GM23338 (cell line): ENCODE measurements at regions not wholly inside any gene's neighbourhood (a gene's known extent, or its start where the extent isn't known, plus 50 kb on each side); places are given as distances from the start of the nearest gene placed in this dataset.

ENCODE experiments used
- ATAC-seq: fragments of 200-7000 bp; cut with Tn5 transposase; 3 replicates; pipeline ENCODE4 v1.9.1; 2020
- DNase-seq: peaks from one replicate; pipeline ENCODE4 v3.0.0-alpha.2; 2015; ENCODE audit warnings: low spot score
- H2AFZ ChIP-seq: fragments of 200-600 bp; sonication (generic); 2 replicates; pipeline ENCODE4 v1.8.0; 2016; ENCODE audit warnings: antibody characterized with exemption, mild to moderate bottlenecking, moderate library complexity
- H3F3A ChIP-seq: fragments of 200-600 bp; sonication (generic); replicated peaks from 2 replicates; pipeline ENCODE4 v1.8.0; 2017; ENCODE audit warnings: antibody characterized with exemption, mixed run types, low read depth
- H3K27ac ChIP-seq: fragments of 200-600 bp; sonication (generic); 2 replicates; pipeline ENCODE4 v1.6.1; 2016; ENCODE audit warnings: low read depth
- H3K27me3 ChIP-seq: fragments of 200-600 bp; sonication (generic); 2 replicates; pipeline ENCODE4 v1.8.0; 2016; ENCODE audit warnings: mild to moderate bottlenecking, mixed run types, moderate library complexity; ENCODE audit not compliant: insufficient read depth
- H3K36me3 ChIP-seq: fragments of 200-600 bp; sonication (generic); 2 replicates; pipeline ENCODE4 v1.8.0; 2016; ENCODE audit warnings: mild to moderate bottlenecking; ENCODE audit not compliant: insufficient read depth
- H3K4me1 ChIP-seq: fragments of 200-600 bp; sonication (generic); 2 replicates; pipeline ENCODE4 v1.8.0; 2016; ENCODE audit warnings: mild to moderate bottlenecking, moderate library complexity; ENCODE audit not compliant: insufficient read depth
- H3K4me2 ChIP-seq: fragments of 200-600 bp; sonication (generic); 2 replicates; pipeline ENCODE4 v1.7.1; 2017; ENCODE audit warnings: mixed run types
- H3K4me3 ChIP-seq: fragments of 200-600 bp; sonication (generic); 2 replicates; pipeline ENCODE4 v1.6.1; 2016; ENCODE audit warnings: mixed run types
- H3K79me2 ChIP-seq: fragments of 200-600 bp; sonication (generic); replicated peaks from 2 replicates; pipeline ENCODE4 v1.8.0; 2017; ENCODE audit warnings: mild to moderate bottlenecking; ENCODE audit not compliant: insufficient read depth
- H3K9me2 ChIP-seq: fragments of 200-600 bp; sonication (generic); 2 replicates; pipeline ENCODE4 v1.8.0; 2017; ENCODE audit not compliant: insufficient read depth
- H4K20me1 ChIP-seq: fragments of 200-600 bp; sonication (generic); replicated peaks from 2 replicates; pipeline ENCODE4 v1.8.0; 2017; ENCODE audit warnings: mild to moderate bottlenecking; ENCODE audit not compliant: insufficient read depth
- H3K27ac Mint-ChIP-seq: 2 replicates; pipeline ENCODE4 v1.8.0; 2020; ENCODE audit warnings: inconsistent platforms, mild to moderate bottlenecking, moderate library complexity, mixed read lengths
- H3K27me3 Mint-ChIP-seq: 3 replicates; pipeline ENCODE4 v1.8.0; 2022; ENCODE audit warnings: low read depth, mild to moderate bottlenecking, moderate library complexity, mixed read lengths, inconsistent platforms; ENCODE audit not compliant: insufficient read depth, poor library complexity
- H3K36me3 Mint-ChIP-seq: 3 replicates; pipeline ENCODE4 v1.8.0; 2021; ENCODE audit warnings: low read depth, mild to moderate bottlenecking, inconsistent platforms, moderate library complexity, mixed read lengths
- H3K4me1 Mint-ChIP-seq: 3 replicates; pipeline ENCODE4 v1.8.0; 2020; ENCODE audit warnings: mild to moderate bottlenecking, inconsistent platforms, mixed read lengths
- H3K4me3 Mint-ChIP-seq: 3 replicates; pipeline ENCODE4 v1.8.0; 2021; ENCODE audit warnings: moderate library complexity, mild to moderate bottlenecking, inconsistent platforms, mixed read lengths
- H3K9me3 Mint-ChIP-seq: 3 replicates; pipeline ENCODE4 v1.8.0; 2020; ENCODE audit warnings: moderate library complexity, mild to moderate bottlenecking, inconsistent platforms, mixed read lengths
- CREB1 ChIP-seq: fragments of 250-450 bp; sonication (Bioruptor Pico); IDR thresholded peaks from 2 replicates; pipeline ENCODE4 v1.5.0; 2020; ENCODE audit warnings: low read depth, mild to moderate bottlenecking, moderate library complexity
- CTCF ChIP-seq, 2 experiments: fragments of 200-600 bp in 1 of 2; sonication (generic) in 1 of 2; conservative IDR thresholded peaks; 2 replicates each; pipeline versions ENCODE4 v1.5.1 to v1.6.1; 2016 to 2017; ENCODE audit warnings: antibody characterized with exemption in 2 of 2, low read depth in 2 of 2, mild to moderate bottlenecking in 2 of 2, moderate library complexity in 1 of 2
- EZH2 ChIP-seq: fragments of 200-600 bp; sonication (generic); IDR thresholded peaks from one replicate; pipeline ENCODE4 v1.8.0; 2017; ENCODE audit warnings: antibody characterized with exemption, mild to moderate bottlenecking, low read depth; ENCODE audit not compliant: unreplicated experiment
- JUNB ChIP-seq: IDR thresholded peaks from one replicate; pipeline ENCODE4 v1.6.1; 2016; ENCODE audit warnings: antibody characterized with exemption; ENCODE audit not compliant: unreplicated experiment
- NANOG ChIP-seq: IDR thresholded peaks from 2 replicates; pipeline ENCODE4 v1.6.1; 2016; ENCODE audit warnings: antibody characterized with exemption, borderline replicate concordance
- ZNF114 ChIP-seq: fragments of 250-450 bp; sonication (Bioruptor Pico); IDR thresholded peaks from 2 replicates; pipeline ENCODE4 v1.5.0; 2020; ENCODE audit warnings: mild to moderate bottlenecking, moderate library complexity
- ZNF462 ChIP-seq: fragments of 250-450 bp; sonication (Bioruptor Pico); IDR thresholded peaks from 2 replicates; pipeline ENCODE4 v1.5.0; 2020; ENCODE audit warnings: mild to moderate bottlenecking, moderate library complexity

- peaks cover 3% of the 10 kb centered on the region; the same call in 1 of the 2 replicates for H3K9me2 ChIP-seq
- no peak overlapping the region for H3K27ac Mint-ChIP-seq
- no peaks in the 10 kb centered on the region for H3F3A ChIP-seq
- H3K79me2 ChIP-seq, result no peaks in the 10 kb centered on the region
- no peak overlapping the region for H3K4me3 Mint-ChIP-seq
- no peaks in the 10 kb centered on the region for H3K36me3 Mint-ChIP-seq
- H3K27me3 ChIP-seq, result no peaks in the 10 kb centered on the region
- no peaks in the 10 kb centered on the region for H4K20me1 ChIP-seq
- no peaks in the 10 kb centered on the region; the same call in 2 of the 3 replicates for H3K4me1 Mint-ChIP-seq
- no peaks in the 10 kb centered on the region for H3K36me3 ChIP-seq
- no peak overlapping the region for H2AFZ ChIP-seq
- H3K27ac ChIP-seq, result no peak overlapping the region
- peaks cover 6% of the 10 kb centered on the region for H3K27me3 Mint-ChIP-seq
- no peak overlapping the region for H3K4me3 ChIP-seq
- no peak overlapping the region for H3K4me2 ChIP-seq
- no peaks in the 10 kb centered on the region for H3K4me1 ChIP-seq
- no peaks in the 10 kb centered on the region for H3K9me3 Mint-ChIP-seq
- DNase-seq (no peak), ATAC-seq (no peak)
- TF ChIP-seq JUNB (no peak), ZNF462 (CRISPR knock-in tag) (no peak), EZH2 (no peak), ZNF114 (CRISPR knock-in tag) (no peak), CREB1 (CRISPR knock-in tag) (no peak), CTCF (conservative IDR thresholded peaks at IDR 0.05; ENCODE audit: low read depth in 2 of 2) (no peak), NANOG (no peak)
These were observed 479.0 kb upstream of the ZNF608 start for GRCh38 chr5:125225424-125225823.
